Mesothelial cell of epicardium (in vitro differentiated cells): ENCODE measurements at regions not wholly inside any gene's neighbourhood (a gene's known extent, or its start where the extent isn't known, plus 50 kb on each side); places are given as distances from the start of the nearest gene placed in this dataset.

Source experiments
- DNase-seq, 2 experiments: peaks; one replicate each; pipeline ENCODE4 v3.0.0; 2021; ENCODE audit warnings: low spot score in 2 of 2; ENCODE audit not compliant: unreplicated experiment in 2 of 2
- H3K27ac Mint-ChIP-seq: 2 replicates; pipeline ENCODE4 v1.8.0; 2021; ENCODE audit warnings: mixed read lengths
- H3K27me3 Mint-ChIP-seq: 2 replicates; pipeline ENCODE4 v1.8.0; 2021; ENCODE audit warnings: low read depth, mixed read lengths
- H3K36me3 Mint-ChIP-seq: 2 replicates; pipeline ENCODE4 v1.8.0; 2021; ENCODE audit warnings: mixed read lengths
- H3K4me1 Mint-ChIP-seq: 2 replicates; pipeline ENCODE4 v1.8.0; 2021; ENCODE audit warnings: mixed read lengths
- H3K4me3 Mint-ChIP-seq: 2 replicates; pipeline ENCODE4 v1.8.0; 2021; ENCODE audit warnings: mild to moderate bottlenecking, moderate library complexity, mixed read lengths
- H3K9me3 Mint-ChIP-seq: 2 replicates; pipeline ENCODE4 v1.8.0; 2021; ENCODE audit warnings: mixed read lengths
- CTCF ChIP-seq: fragments of 200-600 bp; sonication (generic); IDR thresholded peaks from one replicate; pipeline ENCODE4 v1.5.0; 2021; ENCODE audit warnings: antibody characterized with exemption; ENCODE audit not compliant: unreplicated experiment

GRCh38 chr4:13902146-13902545, 274.6 kb upstream of the BOD1L1 start:
- DNase-seq, result no peak
- Mint-ChIP-seq H3K36me3 (no peaks in the 10 kb centered on the region), H3K9me3 (no peaks in the 10 kb centered on the region), H3K4me1 (no peaks in the 10 kb centered on the region), H3K27ac (no peak overlapping the region), H3K27me3 (peaks cover 2% of the 10 kb centered on the region), H3K4me3 (no peak overlapping the region)
- no peak for TF ChIP-seq CTCF

- no peaks in the 10 kb centered on the region for H3K4me1 Mint-ChIP-seq
- H3K36me3 Mint-ChIP-seq, result no peaks in the 10 kb centered on the region
- peaks cover 2% of the 10 kb centered on the region for H3K27me3 Mint-ChIP-seq
- H3K4me3 Mint-ChIP-seq, result no peak overlapping the region
- no peak for TF ChIP-seq CTCF
- no peak for DNase-seq
- H3K27ac Mint-ChIP-seq, result no peak overlapping the region
- no peaks in the 10 kb centered on the region for H3K9me3 Mint-ChIP-seq
These were observed 275.5 kb upstream of the BOD1L1 start for GRCh38 chr4:13903061-13903460.

- Mint-ChIP-seq H3K27me3 (peaks cover 2% of the 10 kb centered on the region), H3K36me3 (no peaks in the 10 kb centered on the region), H3K9me3 (no peaks in the 10 kb centered on the region), H3K27ac (no peak overlapping the region), H3K4me1 (no peaks in the 10 kb centered on the region), H3K4me3 (no peak overlapping the region)
- TF ChIP-seq CTCF, result no peak
- DNase-seq, result no peak
These were observed 276.4 kb upstream of the BOD1L1 start for GRCh38 chr4:13903901-13904300.

- no peak for DNase-seq
- Mint-ChIP-seq H3K4me1 (no peaks in the 10 kb centered on the region), H3K4me3 (no peak overlapping the region), H3K36me3 (no peaks in the 10 kb centered on the region), H3K27me3 (peaks cover 2% of the 10 kb centered on the region), H3K27ac (no peak overlapping the region), H3K9me3 (no peaks in the 10 kb centered on the region)
- TF ChIP-seq CTCF, result no peak
These were observed 278.0 kb upstream of the BOD1L1 start for GRCh38 chr4:13905543-13905942.

GRCh38 chr4:13906727-13907126, 279.2 kb upstream of the BOD1L1 start:
- Mint-ChIP-seq H3K36me3 (no peaks in the 10 kb centered on the region), H3K9me3 (no peaks in the 10 kb centered on the region), H3K27ac (no peak overlapping the region), H3K4me1 (no peaks in the 10 kb centered on the region), H3K27me3 (peaks cover 2% of the 10 kb centered on the region), H3K4me3 (no peak overlapping the region)
- TF ChIP-seq CTCF, result no peak
- no peak for DNase-seq

GRCh38 chr4:13907255-13907751, 279.8 kb upstream of the BOD1L1 start:
- TF ChIP-seq CTCF, result no peak
- Mint-ChIP-seq H3K36me3 (no peaks in the 10 kb centered on the region), H3K27ac (no peak overlapping the region), H3K4me1 (no peaks in the 10 kb centered on the region), H3K27me3 (peaks cover 2% of the 10 kb centered on the region), H3K4me3 (no peak overlapping the region), H3K9me3 (no peaks in the 10 kb centered on the region)
- no peak for DNase-seq
